Astrocyte (in vitro differentiated cells and primary cell): ENCODE measurements at regions not wholly inside any gene's neighbourhood (a gene's known extent, or its start where the extent isn't known, plus 50 kb on each side); places are given as distances from the start of the nearest gene placed in this dataset.

ENCODE experiments used
- EZH2 ChIP-seq: IDR thresholded peaks from 2 replicates; pipeline ENCODE4 v1.6.1; 2012; ENCODE audit warnings: mild to moderate bottlenecking, low read length, inconsistent platforms; ENCODE audit not compliant: insufficient read depth
- TF ChIP-seq, protein P1 (sequence below): IDR thresholded peaks from 2 replicates; pipeline ENCODE4 v1.5.1; 2011; ENCODE audit warnings: low read depth, mild to moderate bottlenecking, inconsistent platforms, low read length, moderate library complexity; ENCODE audit not compliant: insufficient read depth

DNA sequence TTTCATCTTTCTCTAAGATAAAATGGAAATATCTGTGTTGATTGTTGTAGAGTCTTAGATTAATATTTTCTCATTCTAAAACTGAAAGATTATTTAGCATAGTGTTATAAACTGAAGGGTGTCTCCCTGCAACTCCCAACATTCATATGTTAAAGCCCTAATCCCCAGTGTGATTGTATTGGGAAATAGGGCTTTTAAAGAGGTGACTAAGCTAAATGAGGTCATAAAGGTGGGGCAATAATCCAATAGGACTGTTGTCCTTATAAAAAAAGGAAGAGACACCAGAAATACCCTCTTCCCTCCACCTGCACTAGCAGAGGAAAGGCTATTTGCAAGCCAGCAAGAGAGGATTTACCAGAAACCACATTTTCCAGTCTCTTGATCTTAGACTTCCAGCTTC is 1626.4 kb downstream of the C4orf33 start:
- TF ChIP-seq, protein P1, sequence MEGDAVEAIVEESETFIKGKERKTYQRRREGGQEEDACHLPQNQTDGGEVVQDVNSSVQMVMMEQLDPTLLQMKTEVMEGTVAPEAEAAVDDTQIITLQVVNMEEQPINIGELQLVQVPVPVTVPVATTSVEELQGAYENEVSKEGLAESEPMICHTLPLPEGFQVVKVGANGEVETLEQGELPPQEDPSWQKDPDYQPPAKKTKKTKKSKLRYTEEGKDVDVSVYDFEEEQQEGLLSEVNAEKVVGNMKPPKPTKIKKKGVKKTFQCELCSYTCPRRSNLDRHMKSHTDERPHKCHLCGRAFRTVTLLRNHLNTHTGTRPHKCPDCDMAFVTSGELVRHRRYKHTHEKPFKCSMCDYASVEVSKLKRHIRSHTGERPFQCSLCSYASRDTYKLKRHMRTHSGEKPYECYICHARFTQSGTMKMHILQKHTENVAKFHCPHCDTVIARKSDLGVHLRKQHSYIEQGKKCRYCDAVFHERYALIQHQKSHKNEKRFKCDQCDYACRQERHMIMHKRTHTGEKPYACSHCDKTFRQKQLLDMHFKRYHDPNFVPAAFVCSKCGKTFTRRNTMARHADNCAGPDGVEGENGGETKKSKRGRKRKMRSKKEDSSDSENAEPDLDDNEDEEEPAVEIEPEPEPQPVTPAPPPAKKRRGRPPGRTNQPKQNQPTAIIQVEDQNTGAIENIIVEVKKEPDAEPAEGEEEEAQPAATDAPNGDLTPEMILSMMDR: no peak
- no peak for TF ChIP-seq EZH2
